SU-DHL-6 (cell line): ENCODE measurements at regions not wholly inside any gene's neighbourhood (a gene's known extent, or its start where the extent isn't known, plus 50 kb on each side); places are given as distances from the start of the nearest gene placed in this dataset.

Experiments
- H2AFZ ChIP-seq: fragments of 200-600 bp; sonication (generic); 2 replicates; pipeline ENCODE4 v1.6.1; 2014; ENCODE audit warnings: low read depth, mild to moderate bottlenecking, moderate library complexity, mixed read lengths, antibody characterized with exemption, low read length; ENCODE audit not compliant: severe bottlenecking
- H3F3A ChIP-seq: fragments of 200-600 bp; shearing (Covaris generic); 2 replicates; pipeline ENCODE4 v1.6.0; 2016; ENCODE audit warnings: antibody characterized with exemption, mild to moderate bottlenecking; ENCODE audit not compliant: insufficient read depth
- H3K27ac ChIP-seq: fragments of 200-600 bp; sonication (generic); 2 replicates; pipeline ENCODE4 v1.5.1; 2016; ENCODE audit warnings: low read depth, mild to moderate bottlenecking, low read length, moderate library complexity, mixed read lengths
- H3K27me3 ChIP-seq: fragments of 200-600 bp; sonication (generic), shearing (Covaris generic); 2 replicates; pipeline ENCODE4 v1.6.0; 2014; ENCODE audit warnings: mild to moderate bottlenecking, low read length
- H3K36me3 ChIP-seq: fragments of 200-600 bp; sonication (generic); 2 replicates; pipeline ENCODE4 v1.6.1; 2014; ENCODE audit warnings: mild to moderate bottlenecking, low read length, mixed read lengths
- H3K4me2 ChIP-seq: fragments of 300-600, 200-600 bp; shearing (Covaris generic), sonication (generic); 2 replicates; pipeline ENCODE4 v1.6.0; 2014; ENCODE audit warnings: low read length, low read depth, mild to moderate bottlenecking; ENCODE audit not compliant: poor library complexity, severe bottlenecking
- H3K4me3 ChIP-seq: fragments of 200-600 bp; sonication (generic); 2 replicates; pipeline ENCODE4 v1.5.1; 2014; ENCODE audit warnings: antibody characterized with exemption, low read length, mild to moderate bottlenecking, mixed read lengths; ENCODE audit not compliant: insufficient read depth, poor library complexity, severe bottlenecking
- H3K79me2 ChIP-seq: fragments of 200-600 bp; sonication (generic); 2 replicates; pipeline ENCODE4 v1.6.1; 2014; ENCODE audit warnings: mild to moderate bottlenecking, low read length, moderate library complexity; ENCODE audit not compliant: insufficient read depth
- H3K9ac ChIP-seq: fragments of 200-600 bp; sonication (generic); 2 replicates; pipeline ENCODE4 v1.7.0; 2014; ENCODE audit warnings: mild to moderate bottlenecking, low read length
- H3K9me2 ChIP-seq: fragments of 200-600 bp; sonication (generic); replicated peaks from 2 replicates; pipeline ENCODE4 v1.6.1; 2014; ENCODE audit warnings: low read length; ENCODE audit not compliant: insufficient read depth
- H3K9me3 ChIP-seq: fragments of 200-600 bp; sonication (generic); 2 replicates; pipeline ENCODE4 v1.6.1; 2014; ENCODE audit warnings: low read length, mixed read lengths; ENCODE audit not compliant: insufficient read depth
- H4K20me1 ChIP-seq: fragments of 200-600 bp; sonication (generic); 2 replicates; pipeline ENCODE4 v1.6.1; 2014; ENCODE audit warnings: low read depth, mild to moderate bottlenecking, antibody characterized with exemption, low read length, moderate library complexity, mixed read lengths
- CTCF ChIP-seq: fragments of 200-600 bp; sonication (generic); IDR thresholded peaks from one replicate; pipeline ENCODE4 v1.5.1; 2017; ENCODE audit warnings: antibody characterized with exemption, mild to moderate bottlenecking, low read length, moderate library complexity; ENCODE audit not compliant: insufficient read depth, poor library complexity, severe bottlenecking
- EZH2phosphoT487 ChIP-seq: fragments of 200-600 bp; sonication (generic), shearing (Covaris generic); conservative IDR thresholded peaks from 2 replicates; pipeline ENCODE4 v1.6.1; 2018; ENCODE audit warnings: mild to moderate bottlenecking, antibody characterized with exemption, low read length, moderate library complexity, mixed read lengths

- Histone ChIP-seq H2AFZ (no peak overlapping the region), H3K4me3 (no peak overlapping the region), H3K27ac (no peak overlapping the region), H3K36me3 (no peaks in the 10 kb centered on the region), H3F3A (no peaks in the 10 kb centered on the region), H3K9me3 (no peaks in the 10 kb centered on the region), H3K9ac (no peak overlapping the region), H3K79me2 (no peaks in the 10 kb centered on the region), H3K9me2 (no peaks in the 10 kb centered on the region), H4K20me1 (no peaks in the 10 kb centered on the region), H3K4me2 (no peak overlapping the region), H3K27me3 (no peaks in the 10 kb centered on the region)
- TF ChIP-seq EZH2phosphoT487 (no peak), CTCF (no peak)
Measured at GRCh38 chr14:104343690-104344640, 205.6 kb downstream of the KIF26A start.

- no peak overlapping the region for H2AFZ ChIP-seq
- H3K4me3 ChIP-seq, result no peak overlapping the region
- H3K9me2 ChIP-seq, result no peaks in the 10 kb centered on the region
- no peaks in the 10 kb centered on the region for H3K79me2 ChIP-seq
- TF ChIP-seq EZH2phosphoT487 (no peak), CTCF (no peak)
- no peaks in the 10 kb centered on the region for H3K27me3 ChIP-seq
- no peaks in the 10 kb centered on the region for H4K20me1 ChIP-seq
- no peak overlapping the region for H3K27ac ChIP-seq
- no peak overlapping the region for H3K9ac ChIP-seq
- no peaks in the 10 kb centered on the region for H3K9me3 ChIP-seq
- no peaks in the 10 kb centered on the region for H3K36me3 ChIP-seq
- no peak overlapping the region for H3K4me2 ChIP-seq
- no peaks in the 10 kb centered on the region for H3F3A ChIP-seq
Measured at GRCh38 chr14:104344818-104345620, 206.6 kb downstream of the KIF26A start.

DNA sequence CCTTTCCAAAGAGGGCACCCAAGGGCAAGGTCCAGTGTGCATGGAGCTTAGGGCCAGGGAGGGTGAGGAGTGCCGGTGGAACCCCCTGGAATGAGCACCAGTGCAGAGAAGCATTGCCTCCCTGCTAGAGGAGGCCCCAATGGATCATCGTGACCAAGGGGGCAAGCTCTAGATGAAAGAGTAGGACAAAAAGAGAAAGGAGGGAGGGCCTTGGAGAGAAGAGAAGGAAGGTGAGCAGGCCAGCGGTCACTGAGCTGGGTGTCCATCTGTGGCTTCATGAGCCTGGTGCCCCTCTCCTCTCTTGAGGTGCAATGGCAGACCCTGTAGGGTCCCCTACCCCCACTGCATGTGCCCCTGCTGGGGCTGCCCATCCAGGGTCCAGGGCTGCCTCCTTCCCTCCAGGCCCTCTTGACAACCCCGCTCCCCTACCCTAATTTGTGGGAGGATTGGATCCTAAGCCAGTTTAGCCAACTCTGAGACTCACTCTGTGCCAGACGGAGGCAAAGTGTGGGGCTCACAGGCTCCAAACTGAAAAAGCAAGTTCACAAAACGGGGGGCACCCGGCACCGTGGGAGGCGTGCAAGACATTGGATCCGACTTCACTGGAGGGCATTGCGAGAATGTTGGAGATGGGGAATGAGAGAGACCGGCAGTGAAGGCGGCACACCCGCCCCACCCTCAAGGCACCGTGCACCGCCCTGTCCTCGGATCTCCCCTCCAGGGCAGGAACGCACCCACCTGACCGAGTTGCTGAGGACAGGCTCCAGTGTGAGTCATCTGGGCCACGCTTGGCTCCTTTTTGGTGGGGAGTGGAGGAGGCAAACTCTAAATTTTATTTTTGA is 207.5 kb downstream of the KIF26A start:
- Histone ChIP-seq H3K9ac (no peak overlapping the region), H3K9me3 (no peaks in the 10 kb centered on the region), H3K36me3 (no peaks in the 10 kb centered on the region), H3F3A (no peaks in the 10 kb centered on the region), H4K20me1 (no peaks in the 10 kb centered on the region), H3K4me3 (no peak overlapping the region), H3K9me2 (no peaks in the 10 kb centered on the region), H2AFZ (no peak overlapping the region), H3K27ac (no peak overlapping the region), H3K4me2 (no peak overlapping the region), H3K79me2 (no peaks in the 10 kb centered on the region), H3K27me3 (no peaks in the 10 kb centered on the region)
- TF ChIP-seq CTCF, result no peak
- TF ChIP-seq EZH2phosphoT487, result no peak
